Upper lobe of left lung (tissue), 6 donors: ENCODE measurements at regions not wholly inside any gene's neighbourhood (a gene's known extent, or its start where the extent isn't known, plus 50 kb on each side); places are given as distances from the start of the nearest gene placed in this dataset.

Experiments
- ATAC-seq, 2 donors: fragments of 200-7000 bp; cut with Tn5 transposase; one replicate each; pipeline ENCODE4 v1.9.1; 2022; ENCODE audit warnings: mild to moderate bottlenecking in 2 of 2, moderate library complexity in 2 of 2; ENCODE audit not compliant: low FRiP score in 2 of 2
- DNase-seq, 2 donors: peaks; one replicate each; pipeline ENCODE4 v3.0.0-alpha.2; 2019 to 2020
- H3K27ac ChIP-seq, 4 donors: fragments of 200-600 bp; sonication (generic); one replicate each; pipeline ENCODE4 v1.5.1; 2016 to 2019
- H3K27me3 ChIP-seq, 4 donors: fragments of 200-600 bp; sonication (generic); one replicate each; pipeline ENCODE4 v1.5.1; 2017 to 2019
- H3K36me3 ChIP-seq, 4 donors: fragments of 200-600 bp; sonication (generic); one replicate each; pipeline ENCODE4 v1.5.1; 2016 to 2019
- H3K4me1 ChIP-seq, 4 donors: fragments of 200-600 bp; sonication (generic); one replicate each; pipeline ENCODE4 v1.5.1; 2018 to 2019
- H3K4me3 ChIP-seq, 4 donors: fragments of 200-600 bp; sonication (generic); one replicate each; pipeline ENCODE4 v1.5.1; 2017 to 2019; ENCODE audit warnings: mild to moderate bottlenecking in 2 of 4, moderate library complexity in 1 of 4
- H3K9me3 ChIP-seq, 4 donors: fragments of 200-600 bp; sonication (generic); one replicate each; pipeline ENCODE4 v1.5.1; 2018 to 2019
- CTCF ChIP-seq, 6 experiments: fragments of 450-650 bp in 4 of 6; fragments of 200-600 bp in 2 of 6; sonication (generic) in 2 of 6; IDR thresholded peaks; one replicate each; pipeline ENCODE4 v1.5.1; 2016 to 2019; ENCODE audit warnings: antibody characterized with exemption in 6 of 6
- EP300 ChIP-seq, 4 donors: sonication (generic); formaldehyde crosslinking; IDR thresholded peaks; one replicate each; pipeline ENCODE4 v1.5.1; 2017; ENCODE audit warnings: antibody characterized with exemption in 4 of 4, control low read depth in 2 of 4
- POLR2A ChIP-seq, 4 donors: fragments of 450-650 bp; IDR thresholded peaks; one replicate each; pipeline ENCODE4 v1.5.1; 2016 to 2017; ENCODE audit warnings: antibody characterized with exemption in 4 of 4, mild to moderate bottlenecking in 2 of 4
- POLR2AphosphoS5 ChIP-seq, 2 donors: sonication (generic); formaldehyde crosslinking; IDR thresholded peaks; one replicate each; pipeline ENCODE4 v1.5.1; 2017; ENCODE audit warnings: antibody characterized with exemption in 2 of 2
- WGBS, 2 donors: methylation state at CpG; one replicate each; pipeline ENCODE4 v1.1.5; 2017 to 2018; 5-methylcytosine and 5-hydroxymethylcytosine counted together
- donor health status: DM: no; HTN: no; CAD: no; lungs with moderate emphysema.
- donor health status: DM: no; HTN: yes; CAD: no; lungs with severe emphysema.

- no peaks in the 10 kb centered on the region for H3K4me1 ChIP-seq
- no peak overlapping the region for H3K4me3 ChIP-seq
- DNase-seq = no peak
- no peak for ATAC-seq
- H3K9me3 ChIP-seq = no peaks in the 10 kb centered on the region
- 85 to 96% methylated on average over 4 of the region's 4 CpGs for WGBS, 2 donors
- TF ChIP-seq POLR2A (IDR thresholded peaks at IDR 0.05) (no peak), CTCF (IDR thresholded peaks at IDR 0.05) (no peak), EP300 (IDR thresholded peaks at IDR 0.05) (no peak), POLR2AphosphoS5 (IDR thresholded peaks at IDR 0.05) (no peak)
- H3K27me3 ChIP-seq = no peaks in the 10 kb centered on the region
- H3K27ac ChIP-seq = no peak overlapping the region
- H3K36me3 ChIP-seq = no peaks in the 10 kb centered on the region
Observed at GRCh38 chr18:29457316-29457889, 1280.5 kb upstream of the CDH2 start.

- 60 to 71% methylated on average over 3 of the region's 3 CpGs for WGBS, 2 donors
- DNase-seq (no peak), ATAC-seq (peak in 1 of 2 donors; percentile 62)
- Histone ChIP-seq H3K36me3 (no peaks in the 10 kb centered on the region), H3K9me3 (no peaks in the 10 kb centered on the region), H3K27ac (no peak overlapping the region), H3K4me1 (no peaks in the 10 kb centered on the region), H3K27me3 (no peaks in the 10 kb centered on the region), H3K4me3 (no peak overlapping the region)
- TF ChIP-seq POLR2A (IDR thresholded peaks at IDR 0.05) (no peak), POLR2AphosphoS5 (IDR thresholded peaks at IDR 0.05) (no peak), EP300 (IDR thresholded peaks at IDR 0.05) (no peak), CTCF (IDR thresholded peaks at IDR 0.05) (no peak)
Observed at GRCh38 chr18:29449424-29449823, 1272.5 kb upstream of the CDH2 start.

- no peak overlapping the region for H3K4me3 ChIP-seq
- H3K27me3 ChIP-seq = no peaks in the 10 kb centered on the region
- ATAC-seq (no peak), DNase-seq (no peak)
- H3K4me1 ChIP-seq = no peaks in the 10 kb centered on the region
- WGBS, 2 donors = 55 to 70% methylated on average over 2 of the region's 2 CpGs
- H3K36me3 ChIP-seq = no peaks in the 10 kb centered on the region
- no peak overlapping the region for H3K27ac ChIP-seq
- H3K9me3 ChIP-seq = no peaks in the 10 kb centered on the region
- TF ChIP-seq POLR2AphosphoS5 (IDR thresholded peaks at IDR 0.05) (no peak), POLR2A (IDR thresholded peaks at IDR 0.05) (no peak), CTCF (IDR thresholded peaks at IDR 0.05) (no peak), EP300 (IDR thresholded peaks at IDR 0.05) (no peak)
Observed at GRCh38 chr18:29439398-29439797, 1262.5 kb upstream of the CDH2 start.

GRCh38 chr18:29436459-29436858, 1259.5 kb upstream of the CDH2 start:
- no peak for ATAC-seq

More at GRCh38 chr18:29436459-29436858, 1259.5 kb upstream of the CDH2 start:
- Histone ChIP-seq H3K4me3 (no peak overlapping the region), H3K36me3 (no peaks in the 10 kb centered on the region), H3K4me1 (no peaks in the 10 kb centered on the region), H3K9me3 (no peaks in the 10 kb centered on the region), H3K27me3 (no peaks in the 10 kb centered on the region), H3K27ac (no peak overlapping the region)
- TF ChIP-seq POLR2A (IDR thresholded peaks at IDR 0.05) (no peak), POLR2AphosphoS5 (IDR thresholded peaks at IDR 0.05) (no peak), CTCF (IDR thresholded peaks at IDR 0.05) (no peak), EP300 (IDR thresholded peaks at IDR 0.05) (no peak)
- 43 to 51% methylated on average over 2 of the region's 2 CpGs for WGBS, 2 donors
- DNase-seq = no peak
